ENCODE measurements at regions not wholly inside any gene's neighbourhood (a gene's known extent, or its start where the extent isn't known, plus 50 kb on each side); places are given as distances from the start of the nearest gene placed in this dataset.
A peak's percentile ranks its signal among the peaks of the same experiment; 100 is the strongest.

- Histone ChIP-seq H3K36me3 (no peaks in the 10 kb centered on the region), H3K4me2 (no peak overlapping the region), H3K27ac (no peak overlapping the region), H4K20me1 (no peaks in the 10 kb centered on the region), H3K4me3 (no peak overlapping the region), H3K9ac (no peak overlapping the region), H3K9me3 (replicated peaks in 1 of 11) (peaks cover 0 to 11% (median 5%) of the 10 kb centered on the region in 11 experiments; a peak in 5 of 22 replicates), H3K4me1 (no peaks in the 10 kb centered on the region), H3K27me3 (no peaks in the 10 kb centered on the region)
- TF ChIP-seq Cebpa-rat (IDR thresholded peaks at IDR 0.05) = no peak
Observed at GRCh38 chr3:117647435-117647834, 937.9 kb downstream of the TUSC7 start.

DNA sequence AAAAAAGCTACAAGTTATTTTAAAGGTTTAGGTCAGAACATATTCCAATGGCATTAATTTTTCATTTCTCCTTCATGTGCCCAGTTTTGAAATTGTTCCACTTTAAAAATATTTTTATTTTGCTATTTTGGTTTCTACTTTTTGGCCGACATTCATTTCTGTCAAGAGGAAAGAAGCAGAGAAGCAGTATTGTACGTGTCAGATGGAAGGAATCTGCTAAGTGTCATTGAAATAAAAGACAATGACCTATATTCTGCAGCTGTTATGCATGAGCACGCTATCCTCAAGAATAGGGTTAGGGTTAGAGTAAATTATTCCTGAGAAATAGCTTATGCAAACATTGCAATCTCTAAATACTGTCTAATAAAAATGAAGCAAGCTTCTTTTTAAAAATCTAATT lies 941.7 kb downstream of the TUSC7 start:
- no peak for TF ChIP-seq Cebpa-rat (IDR thresholded peaks at IDR 0.05)
- H3K9ac ChIP-seq = no peak overlapping the region
- H3K36me3 ChIP-seq = no peaks in the 10 kb centered on the region
- no peaks in the 10 kb centered on the region for H3K27me3 ChIP-seq
- H3K27ac ChIP-seq = no peak overlapping the region
- H3K4me3 ChIP-seq = no peak overlapping the region
- no peaks in the 10 kb centered on the region for H3K9me3 ChIP-seq (replicated peaks in 1 of 11)
- H3K4me2 ChIP-seq = no peak overlapping the region
- no peaks in the 10 kb centered on the region for H3K4me1 ChIP-seq
- H4K20me1 ChIP-seq = no peaks in the 10 kb centered on the region

DNA sequence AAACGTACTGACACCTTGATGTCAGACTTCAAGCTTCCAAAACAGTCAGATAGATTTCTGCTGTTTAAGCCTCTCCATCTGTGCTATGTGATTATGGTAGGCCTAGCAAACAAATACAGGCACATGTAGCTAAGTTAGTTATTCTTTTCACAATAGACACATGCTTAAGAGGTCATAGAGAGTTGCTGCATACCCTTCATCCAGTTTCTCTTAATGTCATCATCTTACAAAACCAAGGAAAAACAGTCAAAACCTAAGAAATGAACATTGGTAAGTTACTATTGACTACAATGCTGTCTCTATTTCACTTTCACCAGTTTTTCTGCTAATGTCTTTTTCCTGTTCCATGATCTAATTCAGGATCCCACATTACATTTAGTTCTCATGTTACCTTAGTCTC lies 946.8 kb downstream of the TUSC7 start:
- no peak overlapping the region for H3K27ac ChIP-seq
- H3K36me3 ChIP-seq = no peaks in the 10 kb centered on the region
- H3K4me1 ChIP-seq = no peaks in the 10 kb centered on the region
- no peak overlapping the region for H3K9ac ChIP-seq
- no peak overlapping the region for H3K4me3 ChIP-seq
- no peaks in the 10 kb centered on the region for H3K27me3 ChIP-seq
- no peak for TF ChIP-seq Cebpa-rat (IDR thresholded peaks at IDR 0.05)
- H3K9me3 ChIP-seq (replicated peaks in 1 of 11) = no peaks in the 10 kb centered on the region
- no peaks in the 10 kb centered on the region for H4K20me1 ChIP-seq
- no peak overlapping the region for H3K4me2 ChIP-seq

- Histone ChIP-seq H3K4me2 (no peak overlapping the region), H3K27ac (no peak overlapping the region), H3K4me3 (no peak overlapping the region), H3K27me3 (no peaks in the 10 kb centered on the region), H4K20me1 (no peaks in the 10 kb centered on the region), H3K36me3 (no peaks in the 10 kb centered on the region), H3K9me3 (replicated peaks in 1 of 11) (no peaks in the 10 kb centered on the region), H3K9ac (no peak overlapping the region), H3K4me1 (no peaks in the 10 kb centered on the region)
- no peak for TF ChIP-seq Cebpa-rat (IDR thresholded peaks at IDR 0.05)
Observed at GRCh38 chr3:117657278-117657677, 947.7 kb downstream of the TUSC7 start.

DNA sequence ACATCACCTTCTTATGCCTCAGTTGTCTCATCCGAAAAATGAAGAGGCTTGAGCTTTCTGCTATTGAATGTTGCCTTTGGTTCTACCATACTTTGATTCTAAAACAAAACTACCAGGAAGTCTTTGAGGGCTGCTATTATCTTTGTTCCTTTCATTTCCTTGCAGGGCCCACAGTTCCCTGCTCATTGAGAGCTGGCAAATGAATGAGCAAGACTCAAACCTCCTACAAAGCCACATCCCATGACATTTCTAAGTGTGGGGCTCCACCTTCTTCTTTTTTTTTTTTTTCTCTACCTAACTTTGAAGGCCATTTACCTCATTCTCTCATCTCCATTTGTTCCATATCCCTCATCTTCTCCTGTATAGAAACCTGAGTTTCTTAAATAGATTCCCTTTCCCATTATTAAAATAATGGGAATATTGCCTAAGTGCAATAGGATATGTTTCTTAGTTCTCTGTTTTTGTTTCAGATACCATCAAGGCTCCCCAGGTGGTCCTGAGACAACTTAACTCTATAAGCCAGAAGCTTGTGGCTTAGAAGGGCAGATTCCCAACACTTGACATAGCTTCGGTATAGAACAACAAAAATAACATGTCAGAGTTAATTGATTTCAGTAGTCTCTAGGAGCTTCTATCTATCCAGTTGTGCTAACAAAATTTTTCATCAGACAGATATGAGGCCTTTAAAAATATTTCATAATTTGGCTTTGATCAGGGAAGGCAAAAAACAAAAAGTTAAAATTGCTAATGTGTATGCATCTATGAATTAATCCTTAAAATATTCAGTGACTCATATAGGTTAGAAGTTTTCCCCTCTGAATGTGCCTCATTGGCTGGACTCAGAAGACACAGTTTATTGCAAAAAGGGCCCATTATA lies 951.6 kb downstream of the TUSC7 start:
- no peak overlapping the region for H3K4me2 ChIP-seq
- H3K27ac ChIP-seq = no peak overlapping the region
- no peaks in the 10 kb centered on the region for H3K36me3 ChIP-seq
- no peak overlapping the region for H3K4me3 ChIP-seq
- H3K4me1 ChIP-seq = peaks cover 2 to 7% (median 4%) of the 10 kb centered on the region in 10 experiments; a peak in 15 of 20 replicates
- H3K9me3 ChIP-seq (replicated peaks in 1 of 11) = no peaks in the 10 kb centered on the region
- no peaks in the 10 kb centered on the region for H3K27me3 ChIP-seq
- no peak overlapping the region for H3K9ac ChIP-seq
- H4K20me1 ChIP-seq = no peaks in the 10 kb centered on the region
- TF ChIP-seq Cebpa-rat (IDR thresholded peaks at IDR 0.05) = no peak

GRCh38 chr3:117661818-117662095 lies 952.2 kb downstream of the TUSC7 start:
- peaks cover 6 to 12% (median 8%) of the 10 kb centered on the region in 10 experiments; a peak in 15 of 20 replicates for H3K4me1 ChIP-seq
- H3K4me3 ChIP-seq = no peak overlapping the region
- no peak for TF ChIP-seq Cebpa-rat (IDR thresholded peaks at IDR 0.05)
- H3K9me3 ChIP-seq (replicated peaks in 1 of 11) = no peaks in the 10 kb centered on the region
- H4K20me1 ChIP-seq = no peaks in the 10 kb centered on the region
- H3K4me2 ChIP-seq = no peak overlapping the region
- no peak overlapping the region for H3K9ac ChIP-seq
- H3K27ac ChIP-seq = no peak overlapping the region
- no peaks in the 10 kb centered on the region for H3K36me3 ChIP-seq
- no peaks in the 10 kb centered on the region for H3K27me3 ChIP-seq

GRCh38 chr3:117665296-117665695 lies 955.7 kb downstream of the TUSC7 start:
- Histone ChIP-seq H3K4me2 (no peak overlapping the region), H4K20me1 (no peaks in the 10 kb centered on the region), H3K27me3 (no peaks in the 10 kb centered on the region), H3K27ac (no peak overlapping the region), H3K36me3 (no peaks in the 10 kb centered on the region), H3K4me1 (peaks cover 6 to 12% (median 8%) of the 10 kb centered on the region in 10 experiments; a peak in 15 of 20 replicates), H3K4me3 (no peak overlapping the region), H3K9me3 (replicated peaks in 1 of 11) (no peaks in the 10 kb centered on the region), H3K9ac (no peak overlapping the region)
- no peak for TF ChIP-seq Cebpa-rat (IDR thresholded peaks at IDR 0.05)

GRCh38 chr3:117666325-117666724 lies 956.7 kb downstream of the TUSC7 start:
- H3K36me3 ChIP-seq = no peaks in the 10 kb centered on the region
- no peak for TF ChIP-seq Cebpa-rat (IDR thresholded peaks at IDR 0.05)
- H3K27ac ChIP-seq = no peak overlapping the region
- H3K4me3 ChIP-seq = no peak overlapping the region
- no peaks in the 10 kb centered on the region for H3K27me3 ChIP-seq
- H3K9ac ChIP-seq = no peak overlapping the region
- no peaks in the 10 kb centered on the region for H3K9me3 ChIP-seq (replicated peaks in 1 of 11)
- H4K20me1 ChIP-seq = no peaks in the 10 kb centered on the region
- H3K4me1 ChIP-seq = peaks cover 6 to 12% (median 8%) of the 10 kb centered on the region in 10 experiments; a peak in 15 of 20 replicates
- peak overlapping the region in 9 of 11 experiments; percentile 1 to 55 (median 26); a peak in 11 of 22 replicates for H3K4me2 ChIP-seq

DNA sequence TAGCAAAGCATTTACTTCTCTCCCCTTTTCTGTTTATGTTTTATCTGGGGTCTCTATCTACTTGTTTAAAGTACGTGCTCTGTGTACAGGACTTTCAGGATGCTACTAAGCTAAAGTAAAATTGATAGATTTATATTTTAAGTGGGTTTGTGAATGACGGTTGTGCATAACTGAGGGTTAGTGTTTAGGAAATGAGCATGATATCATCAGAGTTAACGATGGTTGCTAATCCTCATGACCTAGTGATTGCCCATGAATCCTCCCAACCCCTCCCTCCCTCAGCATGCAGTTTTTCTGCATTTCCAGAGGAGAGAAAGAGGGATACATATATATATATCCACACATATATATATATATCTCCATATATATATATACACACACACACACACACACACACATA lies 957.2 kb downstream of the TUSC7 start:
- no peak for TF ChIP-seq Cebpa-rat (IDR thresholded peaks at IDR 0.05)
- Histone ChIP-seq H3K4me1 (peaks cover 6 to 12% (median 8%) of the 10 kb centered on the region in 10 experiments; a peak in 15 of 20 replicates), H3K4me2 (peak overlapping the region in 4 of 11 experiments; percentile 6 to 55 (median 28); a peak in 3 of 22 replicates), H3K36me3 (no peaks in the 10 kb centered on the region), H3K27me3 (no peaks in the 10 kb centered on the region), H3K9me3 (replicated peaks in 1 of 11) (no peaks in the 10 kb centered on the region), H3K27ac (no peak overlapping the region), H3K4me3 (no peak overlapping the region), H4K20me1 (no peaks in the 10 kb centered on the region), H3K9ac (no peak overlapping the region)

DNA sequence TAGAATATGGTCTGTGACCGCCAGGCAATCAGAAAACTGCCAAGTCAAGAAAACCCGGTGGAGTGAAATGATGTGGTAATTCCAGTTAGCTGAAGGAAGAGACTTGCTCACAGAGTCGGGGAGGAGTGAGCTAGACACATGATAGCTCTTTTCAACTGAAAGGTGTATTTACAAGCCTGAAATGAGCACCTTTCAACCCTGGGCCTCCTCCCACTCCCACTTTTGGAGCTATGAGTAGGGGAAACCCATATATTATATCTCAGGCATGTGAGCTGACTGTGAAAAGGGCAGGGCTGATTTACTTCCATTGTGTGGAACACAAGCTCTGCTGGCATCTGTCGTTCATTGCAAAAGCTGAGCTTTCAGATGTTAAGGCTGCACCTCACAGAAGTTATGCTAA lies 960.2 kb downstream of the TUSC7 start:
- Histone ChIP-seq H3K4me1 (peaks cover 6 to 12% (median 8%) of the 10 kb centered on the region in 10 experiments; a peak in 15 of 20 replicates), H3K27me3 (no peaks in the 10 kb centered on the region), H4K20me1 (no peaks in the 10 kb centered on the region), H3K9me3 (replicated peaks in 1 of 11) (no peaks in the 10 kb centered on the region), H3K36me3 (no peaks in the 10 kb centered on the region), H3K4me2 (no peak overlapping the region), H3K27ac (no peak overlapping the region), H3K4me3 (no peak overlapping the region), H3K9ac (no peak overlapping the region)
- no peak for TF ChIP-seq Cebpa-rat (IDR thresholded peaks at IDR 0.05)
